ENCODE measurements at regions not wholly inside any gene's neighbourhood (a gene's known extent, or its start where the extent isn't known, plus 50 kb on each side); places are given as distances from the start of the nearest gene placed in this dataset.
"Not testable (repeated sequence)": the region's sequence is repeated elsewhere in the genome, so short reads cannot be mapped to it uniquely, and the experiment has no call there.

DNA sequence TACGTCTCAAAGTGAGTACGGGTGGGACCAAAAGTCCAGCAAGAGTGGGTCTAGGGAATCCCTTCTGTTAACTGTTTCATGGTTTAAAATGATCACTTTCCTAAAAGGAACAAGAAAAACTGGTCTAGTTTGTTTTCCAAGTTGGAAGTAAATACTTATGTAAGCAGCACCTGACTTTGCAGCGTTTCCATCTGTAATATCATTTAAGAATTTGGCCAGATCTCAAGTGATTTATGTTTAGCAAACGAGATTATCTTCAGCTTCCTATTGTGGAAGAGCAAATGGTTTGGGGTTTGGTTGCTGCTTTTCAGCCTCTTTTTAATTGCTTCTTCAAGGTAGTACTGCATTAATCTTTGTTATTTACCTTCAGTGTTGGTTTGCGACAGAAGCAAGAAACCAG, 50.4 kb downstream of the FHIP1A start:
- no peak for DNase-seq (ENCODE audit: low spot score)

DNA sequence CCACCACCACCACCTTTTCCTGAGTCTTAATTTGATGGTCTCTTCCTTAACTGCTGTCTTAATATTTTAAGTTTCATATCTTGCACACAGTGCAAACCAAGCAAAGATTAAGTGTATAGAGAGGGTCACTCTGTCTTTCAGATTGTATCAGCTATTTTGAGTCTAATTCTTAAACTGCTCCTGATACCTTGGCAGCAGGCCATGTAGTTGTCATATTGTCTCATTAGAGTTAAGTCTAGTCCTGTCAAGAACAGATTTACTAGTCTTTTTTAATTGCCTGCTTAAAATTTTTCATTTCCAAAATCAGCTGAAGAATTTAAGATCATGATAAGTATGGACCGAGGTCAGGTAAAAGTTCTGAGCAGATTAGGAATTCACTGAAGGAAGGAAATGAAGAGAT, 51.5 kb downstream of the FHIP1A start:
- no peak for DNase-seq (ENCODE audit: low spot score)

DNA sequence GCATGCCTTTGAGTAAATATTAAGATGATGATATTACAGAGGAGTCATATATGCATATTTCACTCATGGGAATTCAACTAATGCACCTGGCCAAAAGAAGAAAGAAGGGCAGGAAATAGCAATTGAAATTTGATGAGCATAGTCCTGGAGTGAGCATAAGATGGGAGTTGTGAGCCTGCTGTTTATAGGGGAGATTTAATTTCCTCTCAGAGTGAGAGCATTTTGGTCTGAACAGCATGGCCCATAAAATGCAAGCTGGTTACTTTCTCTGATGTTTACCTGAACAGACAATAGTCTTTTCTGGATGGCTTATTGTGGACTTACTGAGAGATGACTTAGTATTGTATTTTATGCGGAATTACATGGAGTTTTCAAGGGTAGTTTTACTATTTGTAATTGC, 53.6 kb downstream of the FHIP1A start:
- no peak for DNase-seq (ENCODE audit: low spot score)

DNA sequence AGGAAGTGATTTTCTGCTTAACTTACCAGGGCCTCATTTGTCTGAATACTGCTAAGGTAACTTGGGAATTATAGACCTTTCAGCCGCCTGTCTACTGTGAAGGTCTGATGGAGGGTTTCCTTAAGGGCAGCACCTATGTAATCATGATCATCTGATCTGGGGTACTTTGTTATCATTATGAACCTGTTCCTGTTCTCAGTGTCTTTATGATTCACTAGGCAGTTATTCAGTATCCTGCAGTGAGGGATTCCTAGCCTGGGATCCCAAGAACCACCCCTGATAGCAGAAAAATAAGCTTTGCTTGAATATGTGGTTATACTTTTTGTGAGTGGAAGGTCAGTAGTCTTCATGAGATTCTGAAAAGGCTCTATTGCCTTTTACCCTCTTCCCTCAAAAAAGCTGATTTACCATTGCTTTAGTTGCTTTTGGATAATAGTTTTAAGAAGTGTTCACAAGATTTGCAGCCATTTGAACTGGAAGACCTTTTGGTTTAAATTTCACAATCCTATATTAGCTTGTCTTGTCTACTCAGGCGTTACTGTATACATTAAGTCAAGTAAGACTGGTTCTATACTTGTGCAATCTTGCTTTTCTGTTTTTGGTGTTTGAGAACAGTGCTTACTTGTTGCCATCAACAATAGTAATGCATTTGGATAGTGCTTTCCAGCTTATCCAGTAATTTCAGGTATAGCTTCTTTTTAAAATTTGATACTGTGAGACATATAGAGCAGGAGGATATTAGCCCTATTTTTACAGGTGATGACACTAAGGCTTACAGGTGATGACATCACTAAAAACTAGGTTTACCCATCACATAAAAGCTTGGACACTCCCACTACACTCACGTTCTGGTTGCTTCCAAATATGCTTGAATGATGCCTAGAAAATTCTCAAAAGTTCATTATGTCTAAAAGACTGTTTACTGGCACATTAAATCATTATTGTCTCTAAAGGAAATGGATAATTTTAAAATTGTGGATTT, 60.0 kb downstream of the FHIP1A start:
- DNase-seq (ENCODE audit: low spot score) = no peak

DNA sequence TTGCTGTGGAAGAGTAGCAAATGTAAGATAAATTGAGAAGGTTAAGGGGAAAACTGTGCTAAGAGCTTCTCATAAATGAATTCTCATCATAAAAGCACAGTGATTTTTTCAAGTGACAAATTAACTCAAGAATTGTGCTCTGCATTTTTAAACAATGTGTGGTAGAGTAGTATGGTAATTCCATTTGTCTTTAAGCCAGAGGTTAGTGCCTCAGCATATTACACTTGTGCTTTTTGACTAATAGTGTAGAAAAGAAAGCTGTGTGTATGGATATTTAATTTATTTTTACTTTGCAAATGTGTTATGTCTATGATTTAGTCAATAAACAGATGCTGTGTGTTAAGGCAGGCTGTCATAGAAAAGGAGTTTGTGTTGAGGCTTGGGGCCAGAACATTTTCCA, 61.0 kb downstream of the FHIP1A start:
- DNase-seq (ENCODE audit: low spot score) = no peak

DNA sequence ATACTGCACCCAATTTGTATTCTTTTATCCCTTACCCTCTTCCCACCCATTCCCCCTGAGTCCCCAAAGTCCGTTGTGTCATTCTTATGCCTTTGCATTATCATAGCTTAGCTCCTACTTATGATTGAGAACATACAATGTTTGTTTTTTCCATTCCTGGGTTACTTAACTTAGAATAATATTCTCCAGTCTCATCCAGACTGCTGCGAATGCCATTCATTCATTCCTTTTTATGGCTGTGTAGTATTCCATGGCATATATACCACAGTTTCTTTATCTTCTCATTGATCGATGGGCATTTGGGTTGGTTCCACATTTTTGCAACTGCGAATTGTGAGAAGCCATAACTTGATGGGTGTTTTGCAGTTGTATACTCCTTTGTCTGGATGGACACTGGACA, 62.8 kb downstream of the FHIP1A start:
- no peak for DNase-seq (ENCODE audit: low spot score)

DNA sequence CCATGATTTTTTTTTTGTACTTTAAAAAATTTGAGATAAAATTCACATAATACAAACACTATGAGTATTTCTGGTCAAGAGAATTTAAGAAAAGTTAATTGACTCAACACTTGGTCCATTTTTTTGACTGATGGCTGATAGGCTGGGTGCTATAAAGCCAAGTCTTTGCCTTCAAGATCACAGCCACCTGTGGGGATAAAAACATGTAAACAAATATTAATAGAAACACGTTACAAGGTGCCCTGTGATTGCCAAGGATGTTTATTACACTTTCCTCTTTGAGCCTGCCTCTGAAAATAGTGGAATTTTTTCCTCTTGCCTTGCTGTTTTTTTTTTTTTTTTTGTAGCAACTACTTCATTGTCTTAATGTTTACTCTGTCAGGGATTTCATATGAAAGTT, 63.3 kb downstream of the FHIP1A start:
- no peak for DNase-seq (ENCODE audit: low spot score)

DNA sequence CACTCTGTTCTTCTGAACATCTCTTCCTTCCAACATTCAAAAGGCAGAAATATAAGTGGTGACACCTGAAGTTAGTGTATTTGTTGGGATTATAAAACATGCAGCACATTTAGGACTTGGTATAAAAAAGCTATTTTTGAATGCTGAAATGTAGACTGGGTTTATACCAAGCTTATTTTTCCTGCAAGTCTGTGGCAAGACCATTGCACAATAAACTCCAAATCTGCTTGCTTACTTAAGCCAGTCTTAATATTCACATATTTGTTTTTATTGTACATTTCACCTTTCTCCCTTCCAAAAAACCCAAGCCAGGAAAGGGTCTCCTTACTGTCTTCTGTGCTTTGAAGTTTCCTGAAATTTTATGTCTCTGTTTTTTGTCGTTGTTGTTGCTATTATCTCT, 63.7 kb downstream of the FHIP1A start:
- no peak for DNase-seq (ENCODE audit: low spot score)

DNA sequence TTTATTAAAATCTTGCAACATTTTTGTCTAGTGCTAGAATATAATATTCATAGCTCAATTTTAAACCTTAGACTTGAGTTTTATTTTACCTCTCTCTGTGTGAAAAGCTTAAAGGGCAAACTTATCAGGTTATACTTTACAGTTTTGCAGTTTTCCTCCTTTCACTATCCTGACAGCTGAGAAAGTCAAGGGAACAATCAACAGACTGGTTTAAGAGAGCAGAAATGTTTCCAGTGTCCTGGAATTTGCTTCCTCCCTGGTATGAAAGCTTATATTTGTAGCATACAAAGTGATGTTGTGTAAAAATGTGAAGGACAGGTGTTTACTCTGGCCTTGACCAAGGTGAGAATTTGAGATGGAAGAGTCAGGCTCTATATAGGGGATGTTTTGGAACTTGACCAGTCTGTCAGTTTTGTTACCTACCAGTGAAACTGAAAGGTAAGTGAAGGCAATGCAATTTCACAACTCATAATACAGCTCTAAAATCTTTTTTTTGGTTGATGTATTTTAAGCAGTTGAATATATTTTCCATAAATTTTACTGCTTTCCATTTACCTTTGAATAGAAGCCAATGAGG, 64.6 kb downstream of the FHIP1A start:
- DNase-seq (ENCODE audit: low spot score) = no peak

DNA sequence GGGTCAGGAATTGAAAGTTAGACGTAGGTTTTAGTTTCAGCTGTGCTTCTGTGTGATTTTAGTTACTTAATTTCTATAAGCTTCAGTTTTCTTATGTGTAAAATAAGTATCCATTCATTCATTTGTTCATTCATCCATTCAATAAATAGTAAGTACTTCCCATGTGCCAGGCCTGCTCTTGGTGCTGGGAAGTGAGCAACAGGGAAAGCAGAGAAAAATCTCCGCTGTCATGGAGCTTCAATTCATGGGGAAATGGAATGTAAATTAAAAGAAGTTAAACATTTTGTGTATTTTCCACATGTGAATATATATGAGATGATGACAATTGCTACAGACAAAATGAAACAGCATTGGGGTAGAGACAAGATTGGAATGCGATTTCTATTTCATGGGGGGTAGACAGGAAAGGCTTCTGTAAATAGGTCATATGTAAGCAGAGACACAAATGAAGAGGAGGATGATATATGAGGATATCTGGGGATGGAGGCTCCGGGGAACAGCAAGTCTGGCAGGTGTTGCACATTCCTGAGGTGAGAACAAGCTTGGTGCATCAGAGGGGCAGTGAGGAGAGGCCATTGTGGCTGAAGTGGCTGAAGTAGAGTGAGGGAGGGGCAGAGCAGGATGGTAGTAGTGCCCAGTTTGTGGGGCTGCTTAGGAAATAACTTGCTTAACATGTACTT, 66.2 kb downstream of the FHIP1A start:
- DNase-seq (ENCODE audit: low spot score) = no peak

DNA sequence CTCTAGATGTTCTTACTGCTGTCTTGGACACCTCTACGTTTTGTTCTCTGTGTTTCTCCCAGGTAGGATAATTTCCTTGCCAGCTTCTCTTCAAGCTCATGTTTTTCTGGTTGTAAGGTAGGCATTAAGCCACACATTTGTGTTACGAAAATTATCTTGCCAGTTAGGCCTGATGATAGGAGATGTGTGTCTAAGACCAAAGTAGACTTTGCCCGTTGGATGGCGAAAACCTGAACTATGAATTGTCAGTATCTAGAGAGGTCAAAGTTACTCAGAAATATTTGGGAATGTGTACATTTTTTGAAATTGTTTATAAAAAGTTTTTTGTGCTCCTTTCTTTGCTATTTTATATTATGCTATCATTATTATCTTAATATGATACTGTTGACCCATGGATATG, 72.8 kb downstream of the FHIP1A start:
- no peak for DNase-seq (ENCODE audit: low spot score)

DNA sequence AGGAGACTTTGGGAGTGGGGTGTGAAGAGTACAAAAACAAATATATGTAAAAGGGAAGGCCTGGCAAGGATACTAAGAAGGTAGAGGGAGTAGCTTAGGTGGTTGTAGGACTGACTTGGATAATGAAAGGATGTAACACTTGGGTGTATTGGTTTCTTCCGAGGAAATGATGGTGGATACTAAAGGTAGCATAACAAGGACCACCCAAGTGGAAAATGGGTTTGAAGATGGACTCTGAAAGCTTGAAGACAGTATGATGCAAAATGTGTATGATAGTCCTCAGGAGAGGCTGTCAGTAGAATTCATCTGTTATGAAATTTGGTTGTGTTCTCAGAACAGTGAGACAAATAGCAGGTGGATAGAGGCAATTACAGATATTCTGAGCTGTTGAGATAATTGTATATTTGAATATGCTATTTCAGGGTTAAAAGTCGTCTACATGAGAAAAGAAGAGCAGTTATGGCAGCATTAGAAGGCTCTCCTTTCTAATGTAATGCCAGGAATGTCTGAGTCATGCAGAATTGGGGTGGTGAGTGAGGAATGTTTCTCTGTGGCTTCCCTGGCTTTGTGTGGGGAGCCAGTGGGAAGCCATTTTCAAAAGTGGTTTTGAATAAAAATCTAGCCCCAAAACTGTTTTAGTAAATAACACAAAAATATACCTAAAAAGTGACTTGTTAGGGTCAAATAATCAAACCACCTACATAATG, 75.6 kb downstream of the FHIP1A start:
- DNase-seq (ENCODE audit: low spot score) = no peak

DNA sequence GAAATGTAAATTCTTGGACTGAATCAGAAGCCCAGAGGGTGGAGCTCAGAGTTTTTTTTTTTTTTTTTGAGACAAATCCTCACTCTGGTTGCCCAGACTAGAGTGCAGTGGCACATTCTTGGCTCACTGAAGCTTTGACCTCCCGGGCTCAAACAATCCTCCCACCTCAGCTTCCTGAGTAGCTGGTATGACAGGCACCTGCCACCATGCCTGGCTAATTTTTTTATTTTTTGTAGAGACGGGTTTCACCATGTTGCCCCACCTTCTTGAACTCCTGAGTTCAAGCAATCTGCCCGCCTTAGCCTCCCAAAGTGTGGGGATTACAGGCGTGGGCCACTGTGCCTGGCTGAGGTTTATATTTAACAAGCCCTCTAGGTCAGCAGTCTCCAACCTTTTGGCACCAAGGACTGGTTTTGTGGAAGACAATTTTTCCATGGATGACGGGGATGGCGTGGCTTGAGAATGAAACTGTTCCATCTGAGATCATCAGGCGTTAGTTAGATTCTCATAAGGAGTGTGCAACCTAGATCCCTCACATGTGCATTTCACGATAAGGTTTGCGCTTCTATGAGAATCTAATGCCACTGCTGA, 76.7 kb downstream of the FHIP1A start:
- DNase-seq (ENCODE audit: low spot score) = no peak

DNA sequence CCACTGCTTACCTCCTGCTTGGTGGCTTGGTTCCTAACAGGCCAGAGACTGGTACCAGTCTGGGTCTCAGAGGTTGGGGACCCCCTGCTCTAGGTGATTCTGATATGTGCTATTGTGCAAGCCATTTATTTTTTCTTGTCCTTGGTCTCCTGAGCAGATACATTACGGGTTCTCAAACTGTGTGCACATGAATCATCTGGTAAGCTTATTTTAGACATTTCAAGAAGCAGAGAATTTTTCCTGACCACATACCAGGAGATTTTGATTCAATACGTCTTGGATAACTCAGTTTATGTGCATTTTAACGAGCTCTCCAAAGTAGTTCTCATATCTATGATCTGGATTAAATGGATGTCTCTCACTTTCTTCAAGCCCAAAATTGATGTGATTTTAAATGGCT, 77.2 kb downstream of the FHIP1A start:
- DNase-seq (ENCODE audit: low spot score) = no peak

DNA sequence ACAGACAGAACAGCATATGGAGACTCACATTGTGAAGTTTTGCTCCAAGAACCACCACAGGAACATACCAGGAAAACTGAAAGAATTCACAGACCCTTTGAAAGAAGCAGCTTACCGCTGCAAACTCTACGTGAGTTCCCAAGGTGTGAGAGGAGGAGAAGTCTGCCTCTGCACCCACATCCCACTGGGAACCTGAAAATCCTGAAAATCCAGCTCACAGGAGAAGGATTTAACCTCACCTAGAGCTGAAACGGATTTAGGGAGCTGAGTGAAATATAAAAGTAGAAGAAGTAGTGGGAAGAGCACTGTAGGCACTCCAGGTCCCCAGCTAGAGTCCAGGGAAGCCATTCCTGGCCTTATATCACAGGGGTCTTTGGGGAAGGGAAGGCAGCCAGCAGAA, 80.0 kb downstream of the FHIP1A start:
- no peak for DNase-seq (ENCODE audit: low spot score)

DNA sequence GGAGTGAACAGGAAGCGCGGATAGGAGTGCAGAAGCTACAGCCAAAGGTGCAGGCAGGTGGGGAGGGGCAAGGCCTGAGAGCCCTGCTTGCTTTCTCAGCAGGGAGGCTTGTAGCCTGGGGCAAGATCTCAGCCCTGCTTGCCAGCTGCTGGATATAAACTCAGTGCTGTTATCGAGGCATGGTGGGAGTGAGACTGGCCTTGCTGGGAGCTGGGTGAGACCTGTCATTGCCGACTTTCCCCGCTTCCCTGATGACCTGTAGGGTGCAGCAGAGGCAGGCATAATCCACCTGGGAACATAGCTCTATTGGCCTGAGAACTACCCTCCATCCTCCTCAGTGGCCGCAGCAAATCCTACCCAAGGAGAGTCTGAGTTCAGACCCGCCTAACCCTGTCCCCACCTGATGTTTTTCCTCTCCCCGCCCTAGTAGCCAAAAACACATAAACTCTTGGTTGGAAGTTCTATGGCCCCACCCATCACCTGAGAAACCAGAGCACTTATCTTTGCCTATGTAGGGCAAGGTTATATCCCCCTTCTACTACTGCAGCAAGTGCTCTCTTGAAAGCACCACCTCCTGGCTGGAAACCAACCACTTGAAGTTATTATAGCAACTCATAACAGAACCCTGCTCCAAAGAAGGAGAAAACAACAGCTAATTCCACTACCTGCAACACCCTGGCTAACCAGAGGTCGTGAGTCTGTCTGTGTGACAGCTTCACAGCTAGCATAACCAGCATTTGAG, 80.7 kb downstream of the FHIP1A start:
- peak; percentile 53 for DNase-seq (ENCODE audit: low spot score)

DNA sequence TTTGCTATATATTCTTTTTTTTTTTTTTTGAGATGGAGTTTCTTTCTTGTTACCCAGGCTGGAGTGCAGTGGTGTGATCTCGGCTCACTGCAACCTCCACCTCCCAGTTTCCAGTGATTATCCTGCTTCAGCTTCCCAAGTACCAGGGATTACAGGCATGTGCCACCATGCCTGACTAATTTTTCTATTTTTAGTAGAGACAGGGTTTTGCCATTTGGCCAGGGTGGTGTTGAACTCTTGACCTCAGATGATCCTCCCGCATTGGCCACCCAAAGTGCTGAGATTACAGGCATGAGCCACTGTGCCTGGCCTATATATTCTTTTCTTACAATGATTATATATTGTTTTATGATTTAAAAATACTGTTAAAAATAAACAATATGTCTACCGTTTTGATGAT, 86.6 kb downstream of the FHIP1A start:
- DNase-seq (ENCODE audit: low spot score) = not testable (repeated sequence)

DNA sequence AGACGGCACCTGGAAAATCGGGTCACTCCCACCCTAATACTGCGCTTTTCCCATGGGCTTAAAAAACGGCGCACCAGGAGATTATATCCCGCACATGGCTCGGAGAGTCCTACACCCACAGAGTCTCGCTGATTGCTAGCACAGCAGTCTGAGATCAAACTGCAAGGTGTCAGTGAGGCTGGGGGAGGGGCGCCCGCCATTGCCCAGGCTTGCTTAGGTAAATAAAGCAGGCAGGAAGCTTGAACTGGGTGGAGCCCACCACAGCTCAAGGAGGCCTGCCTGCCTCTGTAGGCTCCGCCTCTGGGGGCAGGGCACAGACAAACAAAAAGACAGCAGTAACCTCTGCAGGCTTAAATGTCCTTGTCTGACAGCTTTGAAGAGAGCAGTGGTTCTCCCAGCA, 102.6 kb downstream of the FHIP1A start:
- not testable (repeated sequence) for DNase-seq (ENCODE audit: low spot score)

DNA sequence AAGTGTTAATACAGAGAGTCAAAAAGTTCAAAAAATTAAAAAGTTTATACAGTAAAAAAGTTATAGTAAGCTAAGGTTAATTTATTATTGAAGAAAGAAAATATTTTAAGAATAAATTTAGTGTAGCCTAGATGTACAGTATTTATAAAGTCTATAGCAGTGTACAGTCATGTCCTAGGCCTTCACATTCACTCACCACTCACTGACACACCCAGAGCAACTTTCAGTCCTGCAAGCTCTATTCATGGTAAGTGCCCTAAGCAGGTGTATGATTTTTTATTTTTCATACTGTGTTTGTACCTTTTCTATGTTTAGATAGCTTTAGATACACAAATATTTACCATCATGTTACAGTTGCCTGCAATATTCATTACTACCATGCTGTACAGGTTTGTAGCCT, 108.9 kb downstream of the FHIP1A start:
- DNase-seq (ENCODE audit: low spot score) = no peak

DNA sequence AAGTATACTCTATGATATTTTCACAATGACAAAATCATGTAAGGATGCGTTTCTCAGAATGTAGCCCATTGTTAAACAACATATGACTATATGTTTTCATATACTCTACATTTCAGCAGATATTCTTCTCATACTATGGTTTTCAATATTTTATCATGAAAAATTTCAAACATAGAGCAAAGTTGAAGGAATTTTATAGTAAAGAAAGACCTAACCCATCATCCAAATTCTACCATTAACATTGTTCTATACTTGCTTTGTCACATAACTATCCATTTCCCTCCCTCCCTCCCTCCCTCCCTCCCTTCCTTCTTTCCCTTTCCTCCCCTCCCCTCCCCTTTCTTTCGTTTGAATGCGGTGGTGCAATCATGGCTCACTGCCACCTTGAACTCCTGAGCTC, 109.4 kb downstream of the FHIP1A start:
- DNase-seq (ENCODE audit: low spot score) = no peak

DNA sequence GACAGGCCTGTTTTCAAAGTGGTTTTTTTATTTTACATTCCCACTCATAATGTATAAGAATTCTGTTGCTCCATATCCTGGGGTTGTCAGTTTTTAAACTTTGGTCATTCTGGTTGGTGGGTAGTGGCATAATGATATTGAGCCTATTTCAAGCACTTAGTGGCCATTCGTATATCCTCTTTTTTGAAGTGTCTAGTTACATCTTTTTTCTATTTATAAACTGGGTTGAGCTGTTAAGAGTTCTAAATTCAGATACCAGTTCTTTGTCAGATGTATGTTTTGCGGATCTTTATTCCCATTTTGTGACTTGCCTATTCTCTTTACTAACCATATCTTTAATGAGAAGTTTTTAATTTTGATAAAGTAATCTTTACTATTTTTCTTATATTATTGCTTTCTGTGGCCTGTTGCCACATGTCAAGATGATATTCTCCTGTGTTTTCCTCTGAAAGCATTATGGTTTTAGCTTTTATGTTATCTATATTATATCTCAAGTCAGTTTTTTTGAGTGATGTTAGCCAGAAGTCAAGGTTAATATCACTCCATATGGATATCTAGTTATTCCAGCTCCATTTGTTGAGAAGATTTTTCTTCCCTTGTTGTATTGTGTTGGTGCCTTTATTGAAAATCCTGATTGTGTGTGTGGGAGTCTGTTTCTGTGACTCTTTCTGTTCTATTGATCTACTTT, 110.9 kb downstream of the FHIP1A start:
- DNase-seq (ENCODE audit: low spot score) = no peak

All from ecto neural progenitor cell (in vitro differentiated cells).